Peyer's patch (tissue), 4 donors: ENCODE measurements at regions not wholly inside any gene's neighbourhood (a gene's known extent, or its start where the extent isn't known, plus 50 kb on each side); places are given as distances from the start of the nearest gene placed in this dataset.
"Not testable (repeated sequence)": the region's sequence is repeated elsewhere in the genome, so short reads cannot be mapped to it uniquely, and the experiment has no call there.

Experiments used
- DNase-seq, 3 donors: peaks; one replicate each; pipeline ENCODE4 v3.0.0-alpha.2; 2017 to 2019
- H3K27ac ChIP-seq, 4 donors: fragments of 200-600 bp; sonication (generic); one replicate each; pipeline ENCODE4 v1.5.1; 2016 to 2019
- H3K27me3 ChIP-seq, 2 donors: fragments of 200-600 bp; sonication (generic); one replicate each; pipeline ENCODE4 v1.5.1; 2019
- H3K36me3 ChIP-seq, 3 donors: fragments of 200-600 bp; sonication (generic); one replicate each; pipeline ENCODE4 v1.5.1; 2016 to 2019
- H3K4me1 ChIP-seq, 4 donors: fragments of 200-600 bp; sonication (generic); one replicate each; pipeline ENCODE4 v1.5.1; 2016 to 2019
- H3K4me3 ChIP-seq, 4 donors: fragments of 200-600 bp; sonication (generic); 1 replicate in 3 of 4; 2 replicates in 1 of 4; pipeline ENCODE4 v1.5.1; 2016 to 2019; ENCODE audit warnings: mild to moderate bottlenecking in 1 of 4
- H3K9me3 ChIP-seq, 4 donors: fragments of 200-600 bp; sonication (generic); one replicate each; pipeline ENCODE4 v1.5.1; 2016 to 2019; ENCODE audit warnings: mild to moderate bottlenecking in 1 of 4
- POLR2A ChIP-seq, 2 donors: fragments of 450-650 bp; IDR thresholded peaks; one replicate each; pipeline ENCODE4 v1.5.1; 2017; ENCODE audit warnings: antibody characterized with exemption in 2 of 2, mild to moderate bottlenecking in 2 of 2, moderate library complexity in 2 of 2
- TF ChIP-seq, protein P1 (sequence below), 6 experiments: fragments of 450-650 bp in 4 of 6; fragments of 200-600 bp in 2 of 6; sonication (generic) in 1 of 6; IDR thresholded peaks; one replicate each; pipeline ENCODE4 v1.5.1; 2017 to 2019; ENCODE audit warnings: antibody characterized with exemption in 6 of 6, mild to moderate bottlenecking in 3 of 6, moderate library complexity in 1 of 6

DNA sequence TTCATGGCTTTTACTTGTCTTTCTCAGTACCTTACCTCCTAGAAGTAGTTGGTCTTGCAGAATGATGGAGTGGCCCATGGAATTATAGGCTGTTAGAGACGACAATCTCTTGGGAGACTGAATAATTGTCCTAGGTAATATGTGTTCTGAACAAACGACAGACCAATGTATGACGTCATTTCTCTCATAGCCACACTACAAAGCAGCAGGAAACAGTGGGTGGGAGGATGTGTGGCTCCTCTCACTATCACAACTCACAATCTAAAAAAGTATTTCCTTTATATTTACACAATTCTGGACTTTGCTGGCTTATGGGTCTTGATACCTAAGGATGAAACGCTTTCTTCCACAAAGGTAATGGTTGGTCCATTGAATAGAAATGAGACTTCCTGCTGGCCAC lies 183.9 kb downstream of the TOX3 start:
- no peak for TF ChIP-seq POLR2A (IDR thresholded peaks at IDR 0.05)
- TF ChIP-seq, protein P1, sequence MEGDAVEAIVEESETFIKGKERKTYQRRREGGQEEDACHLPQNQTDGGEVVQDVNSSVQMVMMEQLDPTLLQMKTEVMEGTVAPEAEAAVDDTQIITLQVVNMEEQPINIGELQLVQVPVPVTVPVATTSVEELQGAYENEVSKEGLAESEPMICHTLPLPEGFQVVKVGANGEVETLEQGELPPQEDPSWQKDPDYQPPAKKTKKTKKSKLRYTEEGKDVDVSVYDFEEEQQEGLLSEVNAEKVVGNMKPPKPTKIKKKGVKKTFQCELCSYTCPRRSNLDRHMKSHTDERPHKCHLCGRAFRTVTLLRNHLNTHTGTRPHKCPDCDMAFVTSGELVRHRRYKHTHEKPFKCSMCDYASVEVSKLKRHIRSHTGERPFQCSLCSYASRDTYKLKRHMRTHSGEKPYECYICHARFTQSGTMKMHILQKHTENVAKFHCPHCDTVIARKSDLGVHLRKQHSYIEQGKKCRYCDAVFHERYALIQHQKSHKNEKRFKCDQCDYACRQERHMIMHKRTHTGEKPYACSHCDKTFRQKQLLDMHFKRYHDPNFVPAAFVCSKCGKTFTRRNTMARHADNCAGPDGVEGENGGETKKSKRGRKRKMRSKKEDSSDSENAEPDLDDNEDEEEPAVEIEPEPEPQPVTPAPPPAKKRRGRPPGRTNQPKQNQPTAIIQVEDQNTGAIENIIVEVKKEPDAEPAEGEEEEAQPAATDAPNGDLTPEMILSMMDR (IDR thresholded peaks at IDR 0.05), result no peak
- DNase-seq, result no peak
- Histone ChIP-seq H3K4me3 (no peak overlapping the region), H3K9me3 (no peaks in the 10 kb centered on the region), H3K27ac (no peak overlapping the region), H3K4me1 (no peaks in the 10 kb centered on the region), H3K36me3 (no peaks in the 10 kb centered on the region), H3K27me3 (no peaks in the 10 kb centered on the region)

- DNase-seq, result no peak
- no peaks in the 10 kb centered on the region for H3K4me1 ChIP-seq
- H3K4me3 ChIP-seq, result no peak overlapping the region
- TF ChIP-seq, protein P1 (IDR thresholded peaks at IDR 0.05), result no peak
- TF ChIP-seq POLR2A (IDR thresholded peaks at IDR 0.05), result no peak
- H3K27ac ChIP-seq, result no peak overlapping the region
- H3K36me3 ChIP-seq, result no peaks in the 10 kb centered on the region
- no peaks in the 10 kb centered on the region for H3K27me3 ChIP-seq
- peaks cover 0 to 4% (median 0%) of the 10 kb centered on the region in 4 donors for H3K9me3 ChIP-seq
Measured at GRCh38 chr16:52357711-52358110, 189.2 kb downstream of the TOX3 start.

DNA sequence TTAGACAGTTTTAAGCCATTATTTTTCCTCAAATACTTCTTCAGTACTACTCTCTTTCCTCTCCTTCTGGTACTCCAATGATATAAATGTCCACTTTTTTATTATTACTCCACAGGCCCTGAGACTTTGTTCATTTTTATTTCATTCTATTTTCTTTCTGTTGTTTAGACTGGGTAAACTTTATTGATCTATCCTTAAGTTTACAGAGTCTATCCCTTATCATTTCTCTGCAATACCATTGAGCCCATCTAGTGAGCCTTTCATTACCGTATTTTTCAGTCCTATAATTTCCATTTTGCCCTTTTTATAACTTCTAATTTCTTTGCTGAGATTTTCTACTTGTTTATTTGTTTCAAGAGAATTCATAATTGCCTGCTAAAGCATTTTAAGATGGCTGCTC lies 193.7 kb downstream of the TOX3 start:
- Histone ChIP-seq H3K36me3 (no peaks in the 10 kb centered on the region), H3K4me3 (no peak overlapping the region), H3K9me3 (peaks cover 0 to 4% (median 0%) of the 10 kb centered on the region in 4 donors), H3K27ac (no peak overlapping the region), H3K27me3 (no peaks in the 10 kb centered on the region), H3K4me1 (no peaks in the 10 kb centered on the region)
- DNase-seq, result no peak
- TF ChIP-seq, protein P1 (IDR thresholded peaks at IDR 0.05), result no peak
- no peak for TF ChIP-seq POLR2A (IDR thresholded peaks at IDR 0.05)

DNA sequence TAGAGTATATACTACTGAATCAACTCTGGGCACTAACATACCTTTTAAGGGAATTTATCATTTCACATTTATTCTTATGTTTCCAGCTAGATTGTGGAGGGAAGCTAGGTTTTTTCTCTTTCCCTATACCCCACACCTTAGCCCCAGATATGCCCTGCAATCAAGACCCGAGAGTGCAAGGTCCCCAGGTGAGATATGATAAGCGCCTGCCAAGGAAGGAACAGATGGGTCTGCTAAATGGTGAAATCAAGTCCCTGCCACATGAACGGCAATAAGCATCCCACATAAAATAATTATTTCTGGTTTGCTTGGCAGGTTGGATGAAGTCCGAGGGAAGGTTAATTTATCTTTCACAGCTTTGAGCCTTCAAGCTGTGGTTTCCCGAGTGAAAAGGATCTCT lies 195.5 kb downstream of the TOX3 start:
- H3K9me3 ChIP-seq, result no peaks in the 10 kb centered on the region
- H3K27ac ChIP-seq, result no peak overlapping the region
- TF ChIP-seq POLR2A (IDR thresholded peaks at IDR 0.05), result no peak
- TF ChIP-seq, protein P1 (IDR thresholded peaks at IDR 0.05), result no peak
- H3K4me3 ChIP-seq, result no peak overlapping the region
- no peaks in the 10 kb centered on the region for H3K36me3 ChIP-seq
- DNase-seq, result no peak
- no peaks in the 10 kb centered on the region for H3K27me3 ChIP-seq
- H3K4me1 ChIP-seq, result no peaks in the 10 kb centered on the region

GRCh38 chr16:52350031-52350642 lies 196.8 kb downstream of the TOX3 start:
- Histone ChIP-seq H3K27me3 (no peaks in the 10 kb centered on the region), H3K27ac (no peak overlapping the region), H3K9me3 (no peaks in the 10 kb centered on the region), H3K36me3 (no peaks in the 10 kb centered on the region), H3K4me3 (no peak overlapping the region), H3K4me1 (no peaks in the 10 kb centered on the region)
- TF ChIP-seq POLR2A (IDR thresholded peaks at IDR 0.05), result no peak
- TF ChIP-seq, protein P1 (IDR thresholded peaks at IDR 0.05), result no peak
- DNase-seq, result no peak

DNA sequence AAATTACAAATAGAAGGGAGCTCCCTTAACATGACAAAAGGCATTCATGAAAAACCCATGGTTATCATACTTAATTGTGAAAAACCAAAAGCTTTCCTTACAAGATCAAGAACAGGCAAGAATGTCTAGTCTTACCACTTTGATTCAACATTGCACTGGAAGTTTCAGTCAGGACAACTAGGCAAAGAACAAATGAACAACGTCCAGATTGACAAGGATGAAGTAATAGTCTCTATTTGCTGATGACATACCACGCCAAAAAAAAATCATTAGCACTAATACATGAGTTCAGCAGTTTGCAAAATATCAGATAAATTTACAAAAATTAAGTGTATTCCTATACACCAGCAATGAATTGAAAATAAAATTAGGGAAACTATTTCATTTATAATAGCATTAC lies 200.2 kb downstream of the TOX3 start:
- Histone ChIP-seq H3K27me3 (no peaks in the 10 kb centered on the region), H3K27ac (no peak overlapping the region), H3K4me3 (no peak overlapping the region), H3K4me1 (no peaks in the 10 kb centered on the region), H3K9me3 (no peaks in the 10 kb centered on the region), H3K36me3 (no peaks in the 10 kb centered on the region)
- no peak for DNase-seq
- no peak for TF ChIP-seq POLR2A (IDR thresholded peaks at IDR 0.05)
- TF ChIP-seq, protein P1 (IDR thresholded peaks at IDR 0.05), result no peak

GRCh38 chr16:52333673-52334072 lies 213.3 kb downstream of the TOX3 start:
- not testable (repeated sequence) for DNase-seq, H3K4me1 ChIP-seq, H3K36me3 ChIP-seq, H3K9me3 ChIP-seq, H3K27ac ChIP-seq, H3K27me3 ChIP-seq, H3K4me3 ChIP-seq
